SH-SY5Y (cell line): ENCODE measurements at regions not wholly inside any gene's neighbourhood (a gene's known extent, or its start where the extent isn't known, plus 50 kb on each side); places are given as distances from the start of the nearest gene placed in this dataset.

ENCODE experiments used
- GATA2 ChIP-seq: IDR thresholded peaks from 2 replicates; pipeline ENCODE4 v1.6.1; 2011; ENCODE audit warnings: mild to moderate bottlenecking, low read depth, low read length
- GATA3 ChIP-seq: IDR thresholded peaks from 2 replicates; pipeline ENCODE4 v1.6.1; 2011; ENCODE audit warnings: low read depth, mild to moderate bottlenecking, low read length, moderate library complexity

GRCh38 chr16:49928176-49929041 is 72.5 kb upstream of the ZNF423 start:
- TF ChIP-seq GATA3 = no peak
- TF ChIP-seq GATA2 = no peak
